WI38 (cell line): ENCODE measurements at regions not wholly inside any gene's neighbourhood (a gene's known extent, or its start where the extent isn't known, plus 50 kb on each side); places are given as distances from the start of the nearest gene placed in this dataset.
"Not testable (repeated sequence)": the region's sequence is repeated elsewhere in the genome, so short reads cannot be mapped to it uniquely, and the experiment has no call there.

Experiments
- H3K4me3 ChIP-seq: 2 replicates; pipeline ENCODE4 v1.5.1; 2011; ENCODE audit warnings: low read depth, mild to moderate bottlenecking, control low read depth, low read length
- TF ChIP-seq, protein P1 (sequence below): IDR thresholded peaks from 2 replicates; pipeline ENCODE4 v1.5.1; 2012; ENCODE audit warnings: low read depth, mild to moderate bottlenecking, control low read depth, low read length

GRCh38 chr9:94033383-94033782 lies 50.9 kb upstream of the PTPDC1 start:
- H3K4me3 ChIP-seq, result no peak overlapping the region
- TF ChIP-seq, protein P1, sequence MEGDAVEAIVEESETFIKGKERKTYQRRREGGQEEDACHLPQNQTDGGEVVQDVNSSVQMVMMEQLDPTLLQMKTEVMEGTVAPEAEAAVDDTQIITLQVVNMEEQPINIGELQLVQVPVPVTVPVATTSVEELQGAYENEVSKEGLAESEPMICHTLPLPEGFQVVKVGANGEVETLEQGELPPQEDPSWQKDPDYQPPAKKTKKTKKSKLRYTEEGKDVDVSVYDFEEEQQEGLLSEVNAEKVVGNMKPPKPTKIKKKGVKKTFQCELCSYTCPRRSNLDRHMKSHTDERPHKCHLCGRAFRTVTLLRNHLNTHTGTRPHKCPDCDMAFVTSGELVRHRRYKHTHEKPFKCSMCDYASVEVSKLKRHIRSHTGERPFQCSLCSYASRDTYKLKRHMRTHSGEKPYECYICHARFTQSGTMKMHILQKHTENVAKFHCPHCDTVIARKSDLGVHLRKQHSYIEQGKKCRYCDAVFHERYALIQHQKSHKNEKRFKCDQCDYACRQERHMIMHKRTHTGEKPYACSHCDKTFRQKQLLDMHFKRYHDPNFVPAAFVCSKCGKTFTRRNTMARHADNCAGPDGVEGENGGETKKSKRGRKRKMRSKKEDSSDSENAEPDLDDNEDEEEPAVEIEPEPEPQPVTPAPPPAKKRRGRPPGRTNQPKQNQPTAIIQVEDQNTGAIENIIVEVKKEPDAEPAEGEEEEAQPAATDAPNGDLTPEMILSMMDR, result no peak

DNA sequence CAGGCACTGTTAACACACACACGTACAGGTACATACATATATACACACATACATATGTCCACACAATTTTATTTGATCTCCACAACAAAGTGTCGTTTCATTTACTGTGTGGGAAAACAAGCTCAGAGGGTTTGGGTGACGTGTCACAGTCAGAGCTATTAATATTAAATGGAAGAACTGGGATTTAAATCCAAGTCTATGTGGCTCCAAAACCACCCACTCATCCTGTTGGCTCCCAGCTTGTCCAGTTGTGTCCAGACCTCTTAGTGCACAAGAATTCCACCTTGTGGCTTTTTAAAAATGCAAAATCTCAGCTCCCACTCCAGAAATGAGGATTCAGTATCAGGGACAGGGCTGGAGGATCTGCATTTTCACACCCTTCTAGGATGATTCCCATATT lies 52.3 kb upstream of the PTPDC1 start:
- H3K4me3 ChIP-seq, result no peak overlapping the region

DNA sequence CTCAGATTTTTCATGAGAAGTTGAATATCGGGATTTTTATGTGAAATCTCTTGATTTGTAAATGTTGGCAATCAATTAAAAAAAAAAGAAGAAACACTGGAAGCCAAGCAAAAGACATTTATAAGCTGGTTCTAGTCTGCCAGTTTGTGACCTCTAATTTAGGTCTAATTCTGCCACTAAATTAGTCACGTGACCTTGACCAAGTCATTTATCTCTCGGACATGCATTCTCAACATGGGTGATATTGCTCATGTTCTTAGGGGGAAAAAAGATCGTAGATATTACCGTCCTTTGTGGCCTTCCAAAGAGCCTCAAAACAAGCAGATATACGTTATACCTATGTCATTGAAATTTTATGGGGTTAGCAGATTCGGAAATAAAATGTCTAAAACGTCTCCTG lies 52.9 kb upstream of the PTPDC1 start:
- H3K4me3 ChIP-seq, result peak overlapping the region; percentile 82
- TF ChIP-seq, protein P1, result no peak

More for the DNA sequence above, 52.3 kb upstream of the PTPDC1 start:
- TF ChIP-seq, protein P1, result no peak

DNA sequence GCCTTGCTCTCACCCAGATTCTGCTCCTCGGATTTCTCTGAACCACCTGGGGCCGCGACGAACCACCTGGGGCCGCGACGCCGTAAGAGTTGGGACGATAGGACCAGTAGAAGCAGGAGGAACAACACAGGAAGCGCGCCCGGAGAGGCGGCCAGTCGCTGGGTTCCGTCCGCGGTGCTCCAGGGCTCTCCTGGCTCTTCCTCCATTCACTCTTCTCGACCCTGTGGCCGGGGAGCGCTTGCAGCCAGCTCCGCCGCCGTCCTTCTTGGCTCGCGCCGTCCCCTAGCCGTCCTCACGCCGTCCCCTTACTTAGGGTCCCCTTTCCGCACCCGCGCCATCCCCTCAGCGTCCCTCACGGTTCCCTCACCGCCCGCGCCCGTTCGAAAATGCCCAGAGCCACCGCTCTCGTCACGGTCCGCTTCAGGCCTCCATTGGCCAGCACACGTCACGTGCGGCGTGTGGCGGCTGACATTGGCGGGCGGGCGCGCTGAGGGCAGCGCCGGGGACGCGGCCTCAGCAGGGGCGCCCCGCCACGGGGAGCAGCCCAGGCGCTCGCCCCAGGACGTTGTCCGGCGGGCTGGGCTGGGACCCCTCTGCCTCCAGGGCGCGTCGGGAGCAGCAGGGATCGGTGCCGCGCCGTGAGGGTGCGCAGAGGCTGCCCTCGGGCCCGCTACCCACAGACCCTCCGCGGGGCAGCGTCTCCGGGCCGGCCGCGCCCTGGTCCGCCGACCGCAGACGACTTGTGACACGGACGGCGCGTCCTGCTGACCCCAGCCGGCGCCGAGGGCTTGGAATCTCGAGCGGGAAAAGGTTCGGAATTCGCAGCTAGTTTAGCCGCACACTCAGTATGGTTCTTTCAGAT lies 53.7 kb upstream of the PTPDC1 start:
- peak overlapping the region; percentile 82 for H3K4me3 ChIP-seq
- TF ChIP-seq, protein P1, result no peak

- TF ChIP-seq, protein P1, result no peak
Observed at GRCh38 chr9:94029932-94030317, 54.3 kb upstream of the PTPDC1 start.

GRCh38 chr9:94026816-94027215 lies 57.4 kb upstream of the PTPDC1 start:
- TF ChIP-seq, protein P1, result no peak
- no peak overlapping the region for H3K4me3 ChIP-seq

More at GRCh38 chr9:94029932-94030317, 54.3 kb upstream of the PTPDC1 start:
- peak overlapping the region; percentile 82 for H3K4me3 ChIP-seq

GRCh38 chr9:94022476-94022875 lies 61.8 kb upstream of the PTPDC1 start:
- H3K4me3 ChIP-seq, result not testable (repeated sequence)

GRCh38 chr9:94020836-94021235 lies 63.4 kb upstream of the PTPDC1 start:
- H3K4me3 ChIP-seq, result not testable (repeated sequence)
